Adrenal gland (tissue), 5 donors: ENCODE measurements at regions not wholly inside any gene's neighbourhood (a gene's known extent, or its start where the extent isn't known, plus 50 kb on each side); places are given as distances from the start of the nearest gene placed in this dataset.
"Not testable (repeated sequence)": the region's sequence is repeated elsewhere in the genome, so short reads cannot be mapped to it uniquely, and the experiment has no call there.

Source experiments
- CTCF ChIP-seq, 6 experiments: fragments of 450-650 bp in 4 of 6; fragments of 200-600 bp in 2 of 6; sonication (generic) in 1 of 6; IDR thresholded peaks; 1 replicate in 5 of 6; 2 replicates in 1 of 6; pipeline versions ENCODE4 v1.5.1 to v1.8.0; 2016 to 2021; ENCODE audit warnings: antibody characterized with exemption in 6 of 6, mild to moderate bottlenecking in 2 of 6, moderate library complexity in 1 of 6
- POLR2A ChIP-seq, 2 donors: fragments of 450-650 bp; IDR thresholded peaks; one replicate each; pipeline ENCODE4 v1.6.1; 2017; ENCODE audit warnings: antibody characterized with exemption in 2 of 2, mild to moderate bottlenecking in 2 of 2, moderate library complexity in 1 of 2
- donor health status: DM: no; HTN: no; CAD: no.

- not testable (repeated sequence) for TF ChIP-seq CTCF, POLR2A (IDR thresholded peaks at IDR 0.05)
Observed at GRCh38 chr7:150035769-150036168, 162.0 kb downstream of the ATP6V0E2 start.
